Lung (tissue), 11 donors: ENCODE measurements at regions not wholly inside any gene's neighbourhood (a gene's known extent, or its start where the extent isn't known, plus 50 kb on each side); places are given as distances from the start of the nearest gene placed in this dataset.
"Not testable (repeated sequence)": the region's sequence is repeated elsewhere in the genome, so short reads cannot be mapped to it uniquely, and the experiment has no call there.

Experiments used
- ATAC-seq: fragments of 200-7000 bp; cut with Tn5 transposase; one replicate; pipeline ENCODE4 v1.9.1; 2020; ENCODE audit warnings: moderate number of reproducible peaks; ENCODE audit not compliant: insufficient read depth, low FRiP score
- DNase-seq, 3 donors: peaks; one replicate each; pipeline ENCODE4 v3.0.0-alpha.2; 2013 to 2017
- H3K27ac ChIP-seq, 2 donors: one replicate each; pipeline ENCODE4 v1.5.1; 2013; ENCODE audit warnings: mild to moderate bottlenecking in 2 of 2, moderate library complexity in 2 of 2, control low read depth in 1 of 2, inconsistent platforms in 1 of 2, low read depth in 1 of 2, low read length in 1 of 2
- H3K27me3 ChIP-seq, 3 donors: one replicate each; pipeline ENCODE4 v1.5.1; 2013; ENCODE audit warnings: low read length in 2 of 3; ENCODE audit not compliant: control insufficient read depth in 3 of 3, insufficient read depth in 3 of 3
- H3K36me3 ChIP-seq, 4 donors: one replicate each; pipeline ENCODE4 v1.5.1; 2013; ENCODE audit warnings: low read length in 4 of 4, mild to moderate bottlenecking in 1 of 4, moderate library complexity in 1 of 4; ENCODE audit not compliant: control insufficient read depth in 4 of 4, insufficient read depth in 4 of 4
- H3K4me1 ChIP-seq, 5 donors: one replicate each; pipeline ENCODE4 v1.5.1; 2013; ENCODE audit warnings: low read length in 5 of 5, mild to moderate bottlenecking in 2 of 5, moderate library complexity in 1 of 5; ENCODE audit not compliant: control insufficient read depth in 5 of 5, insufficient read depth in 5 of 5
- H3K4me3 ChIP-seq: one replicate; pipeline ENCODE4 v1.5.1; 2013; ENCODE audit warnings: mild to moderate bottlenecking, control low read depth, moderate library complexity
- H3K9ac ChIP-seq, 2 donors: one replicate each; pipeline ENCODE4 v1.5.1; 2013; ENCODE audit warnings: low read length in 2 of 2, control low read depth in 1 of 2; ENCODE audit not compliant: insufficient read depth in 1 of 2
- H3K9me3 ChIP-seq, 4 donors: one replicate each; pipeline ENCODE4 v1.5.1; 2013; ENCODE audit warnings: low read length in 3 of 4, mild to moderate bottlenecking in 1 of 4, moderate library complexity in 1 of 4; ENCODE audit not compliant: control insufficient read depth in 4 of 4, insufficient read depth in 3 of 4
- CTCF ChIP-seq: IDR thresholded peaks from 2 replicates; pipeline ENCODE4 v1.5.1; 2012; ENCODE audit warnings: mild to moderate bottlenecking; ENCODE audit errors: control extremely low read depth, extremely low read depth
- WGBS, 2 donors: extraction: QIAGEN DNeasy Blood & Tissue Kit; methylation state at CpG; one replicate each; pipeline ENCODE4 v1.1.7; 2013; 5-methylcytosine and 5-hydroxymethylcytosine counted together
- donor health status: control.
- donor health status: control.
- donor health status: Bipolar disorder and iron deficiency.
- donor health status: healthy.
- donor health status: DM: yes; HTN: yes; CAD: no.

GRCh38 chr4:123600987-123601904, 204.7 kb downstream of the SPRY1 start:
- Histone ChIP-seq H3K36me3 (no peaks in the 10 kb centered on the region), H3K4me3 (no peak overlapping the region), H3K9ac (no peak overlapping the region), H3K9me3 (no peaks in the 10 kb centered on the region), H3K4me1 (peaks cover 0 to 22% (median 5%) of the 10 kb centered on the region in 5 donors), H3K27me3 (no peaks in the 10 kb centered on the region), H3K27ac (no peak overlapping the region)
- TF ChIP-seq CTCF: no peak
- no peak for ATAC-seq
- 90 to 91% methylated on average over 6 of the region's 6 CpGs for WGBS, 2 donors
- DNase-seq: no peak

- Histone ChIP-seq H3K4me1 (peaks cover 0 to 22% (median 5%) of the 10 kb centered on the region in 5 donors), H3K9me3 (no peaks in the 10 kb centered on the region), H3K27me3 (no peaks in the 10 kb centered on the region), H3K36me3 (no peaks in the 10 kb centered on the region), H3K4me3 (no peak overlapping the region), H3K9ac (no peak overlapping the region), H3K27ac (no peak overlapping the region)
- 92 to 94% methylated on average over 4 of the region's 4 CpGs for WGBS, 2 donors
- ATAC-seq: no peak
- no peak for DNase-seq
- no peak for TF ChIP-seq CTCF
These were observed 205.4 kb downstream of the SPRY1 start for GRCh38 chr4:123602007-123602406.

GRCh38 chr4:123603165-123603564, 206.6 kb downstream of the SPRY1 start:
- H3K27me3 ChIP-seq: no peaks in the 10 kb centered on the region
- H3K9ac ChIP-seq: no peak overlapping the region
- no peak for ATAC-seq
- no peaks in the 10 kb centered on the region for H3K36me3 ChIP-seq
- no peak for TF ChIP-seq CTCF
- H3K9me3 ChIP-seq: no peaks in the 10 kb centered on the region
- peaks cover 0 to 22% (median 5%) of the 10 kb centered on the region in 5 donors for H3K4me1 ChIP-seq
- WGBS, 2 donors: 63 to 64% methylated on average over 7 of the region's 7 CpGs
- peak in 1 of 3 donors; percentile 55 for DNase-seq
- H3K27ac ChIP-seq: no peak overlapping the region
- no peak overlapping the region for H3K4me3 ChIP-seq

GRCh38 chr4:123605797-123606196, 209.2 kb downstream of the SPRY1 start:
- not testable (repeated sequence) for H3K4me3 ChIP-seq, H3K9me3 ChIP-seq, H3K36me3 ChIP-seq, H3K27ac ChIP-seq, H3K4me1 ChIP-seq, H3K9ac ChIP-seq, H3K27me3 ChIP-seq, ATAC-seq, DNase-seq
- WGBS, 2 donors: 87 to 93% methylated on average over 4 of the region's 4 CpGs
